CD14-positive monocyte (primary cell): ENCODE measurements at regions not wholly inside any gene's neighbourhood (a gene's known extent, or its start where the extent isn't known, plus 50 kb on each side); places are given as distances from the start of the nearest gene placed in this dataset.

Experiments
- DNase-seq, 3 donors: peaks; one replicate each; pipeline ENCODE4 v3.0.0-alpha.2; 2011 to 2022
- H2AFZ ChIP-seq: 2 replicates; pipeline ENCODE4 v1.6.0; 2012; ENCODE audit warnings: mild to moderate bottlenecking, low read depth, low read length, inconsistent platforms; ENCODE audit not compliant: insufficient read depth, poor library complexity, severe bottlenecking
- H3K27ac ChIP-seq, 2 donors: 1 replicate in 1 of 2; 2 replicates in 1 of 2; pipeline ENCODE4 v1.5.1; 2012 to 2013; ENCODE audit warnings: low read length in 2 of 2, control low read depth in 1 of 2, inconsistent platforms in 1 of 2, low read depth in 1 of 2, mild to moderate bottlenecking in 1 of 2
- H3K27me3 ChIP-seq, 2 donors: one replicate each; pipeline versions ENCODE4 v1.6.0 to v1.6.1; 2011 to 2013; ENCODE audit warnings: low read length in 2 of 2; ENCODE audit not compliant: control insufficient read depth in 2 of 2, insufficient read depth in 2 of 2
- H3K36me3 ChIP-seq, 2 donors: replicated peaks in 1 of 2; 1 replicate in 1 of 2; 2 replicates in 1 of 2; pipeline versions ENCODE4 v1.5.1 to v1.6.1; 2012 to 2013; ENCODE audit warnings: low read length in 2 of 2, control low read depth in 1 of 2, inconsistent platforms in 1 of 2, mild to moderate bottlenecking in 1 of 2; ENCODE audit not compliant: insufficient read depth in 2 of 2, control insufficient read depth in 1 of 2
- H3K4me1 ChIP-seq, 2 donors: 1 replicate in 1 of 2; 2 replicates in 1 of 2; pipeline versions ENCODE4 v1.5.1 to v1.6.1; 2012 to 2013; ENCODE audit warnings: low read length in 2 of 2, control low read depth in 1 of 2, inconsistent platforms in 1 of 2, mild to moderate bottlenecking in 1 of 2, moderate library complexity in 1 of 2; ENCODE audit not compliant: insufficient read depth in 2 of 2, control insufficient read depth in 1 of 2
- H3K4me2 ChIP-seq: replicated peaks from 2 replicates; pipeline ENCODE3; 2012; ENCODE audit warnings: low read length, moderate library complexity, mild to moderate bottlenecking; ENCODE audit not compliant: poor library complexity, severe bottlenecking; ENCODE audit errors: extremely low read depth
- H3K4me3 ChIP-seq, 3 experiments: fragments of 200-600 bp in 1 of 3; sonication (generic) in 1 of 3; replicated peaks in 1 of 3; 1 replicate in 2 of 3; 2 replicates in 1 of 3; pipeline ENCODE4 v1.5.1; 2011 to 2013; ENCODE audit warnings: low read length in 3 of 3, mild to moderate bottlenecking in 3 of 3, control low read depth in 2 of 3, low read depth in 2 of 3, inconsistent platforms in 1 of 3, moderate library complexity in 1 of 3
- H3K79me2 ChIP-seq: 2 replicates; pipeline ENCODE4 v1.6.0; 2012; ENCODE audit warnings: mild to moderate bottlenecking, control low read depth, inconsistent platforms, low read length, moderate library complexity; ENCODE audit not compliant: insufficient read depth
- H3K9ac ChIP-seq: 2 replicates; pipeline ENCODE4 v1.6.0; 2017; ENCODE audit warnings: low read length, mild to moderate bottlenecking; ENCODE audit not compliant: insufficient read depth, poor library complexity, severe bottlenecking
- H3K9me3 ChIP-seq, 2 donors: replicated peaks in 1 of 2; 1 replicate in 1 of 2; 2 replicates in 1 of 2; pipeline versions ENCODE4 v1.5.1 to v1.6.1; 2012 to 2013; ENCODE audit warnings: low read length in 2 of 2, control low read depth in 1 of 2; ENCODE audit not compliant: control insufficient read depth in 1 of 2, insufficient read depth in 1 of 2
- H4K20me1 ChIP-seq: 2 replicates; pipeline ENCODE4 v1.6.0; 2012; ENCODE audit warnings: mild to moderate bottlenecking, low read length, control low read depth, moderate library complexity; ENCODE audit not compliant: insufficient read depth
- H3K27ac Mint-ChIP-seq, 7 donors: one replicate each; pipeline ENCODE4 v1.8.0; 2020; ENCODE audit warnings: mild to moderate bottlenecking in 7 of 7, mixed read lengths in 7 of 7, moderate library complexity in 6 of 7, inconsistent platforms in 2 of 7
- H3K27me3 Mint-ChIP-seq, 3 donors: one replicate each; pipeline ENCODE4 v1.8.0; 2021 to 2022; ENCODE audit warnings: low read depth in 3 of 3, mild to moderate bottlenecking in 3 of 3, mixed read lengths in 3 of 3, moderate library complexity in 3 of 3, inconsistent platforms in 1 of 3
- H3K36me3 Mint-ChIP-seq, 2 donors: one replicate each; pipeline ENCODE4 v1.8.0; 2020; ENCODE audit warnings: mixed read lengths in 2 of 2, inconsistent platforms in 1 of 2, mild to moderate bottlenecking in 1 of 2
- H3K4me1 Mint-ChIP-seq: one replicate; pipeline ENCODE4 v1.8.0; 2020; ENCODE audit warnings: mild to moderate bottlenecking, mixed read lengths
- H3K4me3 Mint-ChIP-seq, 2 donors: one replicate each; pipeline ENCODE4 v1.8.0; 2020; ENCODE audit warnings: mild to moderate bottlenecking in 2 of 2, mixed read lengths in 2 of 2, moderate library complexity in 1 of 2
- H3K9me3 Mint-ChIP-seq, 7 donors: one replicate each; pipeline ENCODE4 v1.8.0; 2020 to 2022; ENCODE audit warnings: mixed read lengths in 7 of 7, mild to moderate bottlenecking in 6 of 7, moderate library complexity in 6 of 7, inconsistent platforms in 2 of 7
- WGBS: methylation state at CpG from one replicate; pipeline ENCODE4 v1.1.5; 2013; ENCODE audit warnings: missing lambda C conversion rate; ENCODE audit not compliant: insufficient coverage; 5-methylcytosine and 5-hydroxymethylcytosine counted together
- intact Hi-C, 2 donors: fragments of 100-400 bp; cut with micrococcal nuclease; formaldehyde crosslinking; loops; one replicate each; pipeline versions ENCODE4 v1.15.0 to v1.15.1; 2023
- TF ChIP-seq, protein P1 (sequence below): fragments of 200-600 bp; IDR thresholded peaks from one replicate; pipeline ENCODE4 v1.8.0; 2022; ENCODE audit warnings: antibody characterized with exemption, mild to moderate bottlenecking

DNA sequence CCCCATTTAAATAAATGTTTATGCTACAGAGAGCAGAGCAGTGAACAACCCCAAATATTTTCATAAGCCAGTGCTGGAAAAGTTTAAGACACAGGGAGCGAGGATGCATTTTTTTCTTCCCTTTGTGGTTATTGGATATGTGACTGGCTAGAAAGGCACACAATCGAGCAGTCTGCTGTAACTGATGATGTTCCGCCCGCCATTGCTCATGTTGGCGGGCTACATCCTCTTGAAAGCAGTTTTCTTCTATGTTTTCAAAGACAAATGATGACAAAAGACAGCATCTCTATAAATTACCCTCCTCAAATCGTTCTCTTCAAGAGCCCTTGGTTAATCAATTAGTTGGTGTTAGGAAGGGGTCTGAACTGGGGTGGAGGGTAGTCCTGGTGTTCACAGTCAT lies 269.8 kb downstream of the SKAP2 start:
- Histone ChIP-seq H3K27ac (no peak overlapping the region), H3K4me1 (no peaks in the 10 kb centered on the region), H3K79me2 (no peaks in the 10 kb centered on the region), H3K4me2 (no peak overlapping the region), H3K4me3 (no peak overlapping the region), H3K9ac (no peak overlapping the region), H3K36me3 (no peaks in the 10 kb centered on the region), H3K27me3 (no peaks in the 10 kb centered on the region), H4K20me1 (no peaks in the 10 kb centered on the region), H3K9me3 (no peaks in the 10 kb centered on the region), H2AFZ (no peak overlapping the region)
- no peak for DNase-seq
- TF ChIP-seq, protein P1, sequence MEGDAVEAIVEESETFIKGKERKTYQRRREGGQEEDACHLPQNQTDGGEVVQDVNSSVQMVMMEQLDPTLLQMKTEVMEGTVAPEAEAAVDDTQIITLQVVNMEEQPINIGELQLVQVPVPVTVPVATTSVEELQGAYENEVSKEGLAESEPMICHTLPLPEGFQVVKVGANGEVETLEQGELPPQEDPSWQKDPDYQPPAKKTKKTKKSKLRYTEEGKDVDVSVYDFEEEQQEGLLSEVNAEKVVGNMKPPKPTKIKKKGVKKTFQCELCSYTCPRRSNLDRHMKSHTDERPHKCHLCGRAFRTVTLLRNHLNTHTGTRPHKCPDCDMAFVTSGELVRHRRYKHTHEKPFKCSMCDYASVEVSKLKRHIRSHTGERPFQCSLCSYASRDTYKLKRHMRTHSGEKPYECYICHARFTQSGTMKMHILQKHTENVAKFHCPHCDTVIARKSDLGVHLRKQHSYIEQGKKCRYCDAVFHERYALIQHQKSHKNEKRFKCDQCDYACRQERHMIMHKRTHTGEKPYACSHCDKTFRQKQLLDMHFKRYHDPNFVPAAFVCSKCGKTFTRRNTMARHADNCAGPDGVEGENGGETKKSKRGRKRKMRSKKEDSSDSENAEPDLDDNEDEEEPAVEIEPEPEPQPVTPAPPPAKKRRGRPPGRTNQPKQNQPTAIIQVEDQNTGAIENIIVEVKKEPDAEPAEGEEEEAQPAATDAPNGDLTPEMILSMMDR, result no peak
- Mint-ChIP-seq H3K27me3 (peaks cover 1 to 4% (median 2%) of the 10 kb centered on the region in 3 donors), H3K4me3 (no peak overlapping the region), H3K27ac (no peak overlapping the region), H3K36me3 (peaks cover 0 to 3% of the 10 kb centered on the region in 2 donors), H3K4me1 (no peaks in the 10 kb centered on the region), H3K9me3 (peaks cover 0 to 2% (median 0%) of the 10 kb centered on the region in 7 donors)
- WGBS, result no CpG with 5 or more reads among the region's 6 CpGs
- intact Hi-C loops, result no loop called here

DNA sequence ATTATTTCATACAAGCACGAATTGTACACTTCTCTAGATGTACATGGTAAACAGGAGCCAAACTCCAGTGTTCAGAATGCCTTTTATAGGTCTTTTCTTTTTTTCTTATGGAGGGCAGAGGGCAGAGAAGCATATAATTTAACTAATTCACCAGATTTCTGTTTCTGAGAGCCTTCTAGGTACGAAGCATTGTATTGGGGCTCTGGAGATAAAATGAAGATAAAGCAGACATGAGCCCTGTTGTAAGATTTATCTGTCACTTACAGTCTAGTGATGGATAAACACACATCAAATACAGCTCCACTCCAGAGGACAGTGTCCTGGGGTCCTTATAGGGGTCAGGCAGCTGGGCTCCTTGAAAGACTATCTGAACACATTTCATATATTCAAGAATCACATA lies 265.5 kb downstream of the SKAP2 start:
- H3K9me3 Mint-ChIP-seq, result peaks cover 0 to 2% (median 0%) of the 10 kb centered on the region in 7 donors
- H3K79me2 ChIP-seq, result no peaks in the 10 kb centered on the region
- H3K4me1 ChIP-seq, result no peaks in the 10 kb centered on the region
- no peak overlapping the region for H2AFZ ChIP-seq
- H3K4me2 ChIP-seq, result no peak overlapping the region
- peaks cover 0 to 3% of the 10 kb centered on the region in 2 donors for H3K36me3 Mint-ChIP-seq
- H3K27me3 Mint-ChIP-seq, result peaks cover 1 to 4% (median 2%) of the 10 kb centered on the region in 3 donors
- no peak for DNase-seq
- TF ChIP-seq, protein P1, result no peak
- intact Hi-C loops, result no loop called here
- no peak overlapping the region for H3K9ac ChIP-seq
- H3K36me3 ChIP-seq, result no peaks in the 10 kb centered on the region
- no CpG with 5 or more reads among the region's 2 CpGs for WGBS
- no peak overlapping the region for H3K4me3 Mint-ChIP-seq
- no peaks in the 10 kb centered on the region for H3K9me3 ChIP-seq
- peaks cover 4% of the 10 kb centered on the region for H3K4me1 Mint-ChIP-seq
- H3K27ac ChIP-seq, result no peak overlapping the region
- no peak overlapping the region for H3K27ac Mint-ChIP-seq
- H4K20me1 ChIP-seq, result no peaks in the 10 kb centered on the region
- H3K4me3 ChIP-seq, result no peak overlapping the region
- H3K27me3 ChIP-seq, result no peaks in the 10 kb centered on the region
